B cell (primary cell): ENCODE measurements at regions not wholly inside any gene's neighbourhood (a gene's known extent, or its start where the extent isn't known, plus 50 kb on each side); places are given as distances from the start of the nearest gene placed in this dataset.
"Not testable (repeated sequence)": the region's sequence is repeated elsewhere in the genome, so short reads cannot be mapped to it uniquely, and the experiment has no call there.

Source experiments
- ATAC-seq: fragments of 200-7000 bp; cut with Tn5 transposase; one replicate; pipeline ENCODE4 v1.10.0; 2021; ENCODE audit warnings: low read depth, mild to moderate bottlenecking, moderate number of reproducible peaks, moderate library complexity
- CTCF ChIA-PET: fragments of 350-600 bp; sonication (Branson Sonifier 250); formaldehyde crosslinking; loops from one replicate; lab custom pipeline; 2021; ENCODE audit warnings: antibody characterized with exemption, inconsistent platforms; lab: Charles Lee
- POLR2A ChIA-PET: fragments of 350-600 bp; sonication (Branson Sonifier 250); formaldehyde crosslinking; loops from one replicate; lab custom pipeline; 2021; ENCODE audit warnings: antibody characterized with exemption; lab: Charles Lee
- DNase-seq: peaks from one replicate; pipeline ENCODE4 v3.0.0; 2013
- H2AFZ ChIP-seq: 2 replicates; pipeline ENCODE4 v1.6.1; 2012; ENCODE audit warnings: mild to moderate bottlenecking, low read depth, low read length; ENCODE audit not compliant: insufficient read depth, poor library complexity, severe bottlenecking
- H3K27ac ChIP-seq, 2 donors: 1 replicate in 1 of 2; 2 replicates in 1 of 2; pipeline ENCODE4 v1.5.1; 2012 to 2013; ENCODE audit warnings: low read length in 2 of 2, mild to moderate bottlenecking in 2 of 2, moderate library complexity in 1 of 2
- H3K27me3 ChIP-seq, 4 experiments: fragments of 200-600 bp in 1 of 4; sonication (generic) in 1 of 4; replicated peaks in 1 of 4; 1 replicate in 2 of 4; 2 replicates in 2 of 4; pipeline versions ENCODE4 v1.6.1 to v1.7.0; 2013 to 2016; ENCODE audit warnings: low read length in 3 of 4, mild to moderate bottlenecking in 2 of 4, mixed read lengths in 1 of 4, moderate library complexity in 1 of 4; ENCODE audit not compliant: insufficient read depth in 4 of 4, control insufficient read depth in 3 of 4; ENCODE audit errors: control extremely low read depth in 1 of 4
- H3K36me3 ChIP-seq, 2 experiments: replicated peaks in 1 of 2; 1 replicate in 1 of 2; 2 replicates in 1 of 2; pipeline versions ENCODE4 v1.6.1 to v1.7.1; 2013; ENCODE audit warnings: low read length in 1 of 2; ENCODE audit not compliant: insufficient read depth in 2 of 2, control insufficient read depth in 1 of 2; ENCODE audit errors: control extremely low read depth in 1 of 2, extremely low read depth in 1 of 2
- H3K4me1 ChIP-seq, 2 donors: fragments of 200-600 bp in 1 of 2; sonication (generic) in 1 of 2; 1 replicate in 1 of 2; 2 replicates in 1 of 2; pipeline versions ENCODE4 v1.5.1 to v1.6.1; 2013 to 2017; ENCODE audit warnings: low read length in 2 of 2; ENCODE audit not compliant: control insufficient read depth in 2 of 2, insufficient read depth in 2 of 2
- H3K4me2 ChIP-seq: replicated peaks from 2 replicates; pipeline ENCODE3; 2012; ENCODE audit warnings: mild to moderate bottlenecking, low read depth, low read length; ENCODE audit not compliant: poor library complexity, severe bottlenecking
- H3K4me3 ChIP-seq, 5 experiments: fragments of 200-600 bp in 1 of 5; sonication (generic) in 1 of 5; 1 replicate in 3 of 5; 2 replicates in 2 of 5; pipeline versions ENCODE4 v1.5.1 to v1.7.0; 2011 to 2016; ENCODE audit warnings: low read length in 4 of 5, mild to moderate bottlenecking in 4 of 5, low read depth in 2 of 5, control low read depth in 1 of 5, moderate library complexity in 1 of 5; ENCODE audit not compliant: insufficient read depth in 1 of 5; ENCODE audit errors: control extremely low read depth in 1 of 5, extremely low read depth in 1 of 5
- H3K79me2 ChIP-seq: fragments of 200-600 bp; sonication (generic); one replicate; pipeline ENCODE4 v1.6.0; 2016; ENCODE audit warnings: low read length; ENCODE audit not compliant: control insufficient read depth, insufficient read depth
- H3K9ac ChIP-seq: fragments of 200-600 bp; sonication (generic); 2 replicates; pipeline ENCODE4 v1.6.1; 2017; ENCODE audit warnings: mild to moderate bottlenecking, low read length, moderate library complexity
- H3K9me3 ChIP-seq, 3 donors: one replicate each; pipeline versions ENCODE4 v1.6.1 to v1.7.1; 2013; ENCODE audit warnings: low read length in 2 of 3; ENCODE audit not compliant: control insufficient read depth in 2 of 3, insufficient read depth in 1 of 3; ENCODE audit errors: control extremely low read depth in 1 of 3
- H4K20me1 ChIP-seq: 2 replicates; pipeline ENCODE4 v1.6.0; 2012; ENCODE audit warnings: mild to moderate bottlenecking, low read length; ENCODE audit not compliant: insufficient read depth, control insufficient read depth, poor library complexity, severe bottlenecking
- H3K27ac Mint-ChIP-seq: one replicate; pipeline ENCODE4 v1.8.0; 2021; ENCODE audit warnings: mixed read lengths
- H3K27me3 Mint-ChIP-seq: one replicate; pipeline ENCODE4 v1.8.0; 2021; ENCODE audit warnings: mixed read lengths
- H3K4me1 Mint-ChIP-seq: one replicate; pipeline ENCODE4 v1.8.0; 2021; ENCODE audit warnings: mixed read lengths
- H3K4me3 Mint-ChIP-seq: one replicate; pipeline ENCODE4 v1.8.0; 2021; ENCODE audit warnings: mixed read lengths
- H3K9me3 Mint-ChIP-seq: one replicate; pipeline ENCODE4 v1.8.0; 2022; ENCODE audit warnings: mixed read lengths; ENCODE audit not compliant: insufficient read depth
- CTCF ChIP-seq: fragments of 200-600 bp; IDR thresholded peaks from one replicate; pipeline ENCODE4 v1.8.0; 2022; ENCODE audit warnings: antibody characterized with exemption, mild to moderate bottlenecking
- EZH2 ChIP-seq: IDR thresholded peaks from 2 replicates; pipeline ENCODE4 v1.6.1; 2012; ENCODE audit warnings: borderline replicate concordance, low read depth, mild to moderate bottlenecking, moderate library complexity, low read length; ENCODE audit not compliant: insufficient read depth, poor library complexity, severe bottlenecking
- WGBS: methylation state at CpG from one replicate; pipeline ENCODE4 v1.1.5; 2013; ENCODE audit warnings: missing lambda C conversion rate; ENCODE audit not compliant: insufficient coverage; 5-methylcytosine and 5-hydroxymethylcytosine counted together
- intact Hi-C: fragments of 100-400 bp; cut with micrococcal nuclease; formaldehyde crosslinking; loops from one replicate; pipeline ENCODE4 v1.10.0; 2022

GRCh38 chr15:69874321-69874720 lies 223.4 kb downstream of the TLE3 start:
- no peaks in the 10 kb centered on the region for H3K79me2 ChIP-seq
- Mint-ChIP-seq H3K27me3 (peaks cover 9% of the 10 kb centered on the region), H3K4me3 (no peak overlapping the region), H3K27ac (peak overlapping the region; percentile 11), H3K9me3 (peaks cover 5% of the 10 kb centered on the region), H3K4me1 (peaks cover 3% of the 10 kb centered on the region)
- ChIA-PET CTCF (interaction anchor here (0.5 kb wide), 1 partner anchor 31 kb away, joined by 3 read pairs; no protein-coding TSS in a partner anchor), POLR2A (no interaction called here)
- H3K27ac ChIP-seq = no peak overlapping the region
- no peak for ATAC-seq
- no peaks in the 10 kb centered on the region for H3K36me3 ChIP-seq
- H3K4me2 ChIP-seq = no peak overlapping the region
- no peak overlapping the region for H2AFZ ChIP-seq
- peaks cover 4 to 11% (median 6%) of the 10 kb centered on the region in 3 donors for H3K9me3 ChIP-seq
- intact Hi-C loops = no loop called here
- H3K9ac ChIP-seq = no peak overlapping the region
- TF ChIP-seq CTCF = no peak
- TF ChIP-seq EZH2 = no peak
- H3K4me1 ChIP-seq = peaks cover 0 to 3% of the 10 kb centered on the region in 2 donors
- peaks cover 0 to 6% (median 3%) of the 10 kb centered on the region in 4 experiments for H3K27me3 ChIP-seq
- H4K20me1 ChIP-seq = no peaks in the 10 kb centered on the region
- no peak for DNase-seq
- H3K4me3 ChIP-seq = no peak overlapping the region

- WGBS = 96% methylated on average over 28 of the region's 31 CpGs
- Mint-ChIP-seq H3K27me3 (peaks cover 9% of the 10 kb centered on the region), H3K9me3 (peaks cover 7% of the 10 kb centered on the region), H3K4me1 (peaks cover 18% of the 10 kb centered on the region), H3K4me3 (no peak overlapping the region), H3K27ac (no peak overlapping the region)
- H3K27ac ChIP-seq = no peak overlapping the region
- TF ChIP-seq CTCF = no peak
- TF ChIP-seq EZH2 = no peak
- H3K9me3 ChIP-seq = peaks cover 4 to 11% (median 6%) of the 10 kb centered on the region in 3 donors
- POLR2A ChIA-PET = no interaction called here
- intact Hi-C loops = no loop called here
- ATAC-seq (no peak), DNase-seq (no peak)
- H3K36me3 ChIP-seq = no peaks in the 10 kb centered on the region
- H3K27me3 ChIP-seq = peaks cover 0 to 6% (median 3%) of the 10 kb centered on the region in 4 experiments
- peaks cover 9 to 18% of the 10 kb centered on the region in 2 donors for H3K4me1 ChIP-seq
- no peak overlapping the region for H3K9ac ChIP-seq
- H2AFZ ChIP-seq = no peak overlapping the region
- no peaks in the 10 kb centered on the region for H3K79me2 ChIP-seq
- no peaks in the 10 kb centered on the region for H4K20me1 ChIP-seq
- CTCF ChIA-PET = no interaction called here
- H3K4me2 ChIP-seq = no peak overlapping the region
- H3K4me3 ChIP-seq = no peak overlapping the region
These were observed 221.4 kb downstream of the TLE3 start for GRCh38 chr15:69876064-69876940.

GRCh38 chr15:69879963-69880362 lies 217.8 kb downstream of the TLE3 start:
- not testable (repeated sequence) for H3K9ac ChIP-seq

More at GRCh38 chr15:69879963-69880362, 217.8 kb downstream of the TLE3 start:
- H3K9me3 Mint-ChIP-seq, H2AFZ ChIP-seq, H3K4me2 ChIP-seq, DNase-seq, H3K4me3 ChIP-seq, H4K20me1 ChIP-seq, ATAC-seq, H3K79me2 ChIP-seq, H3K27me3 Mint-ChIP-seq, H3K27ac ChIP-seq, H3K36me3 ChIP-seq, H3K4me3 Mint-ChIP-seq: not testable (repeated sequence)
- no CpG with 5 or more reads among the region's 1 CpG for WGBS
- Histone ChIP-seq H3K9me3 (peaks cover 0 to 17% (median 0%) of the 10 kb centered on the region in 3 donors), H3K27me3 (peaks cover 0 to 11% (median 0%) of the 10 kb centered on the region in 4 experiments), H3K4me1 (peaks cover 22 to 35% of the 10 kb centered on the region in 2 donors)
- Mint-ChIP-seq H3K4me1 (peaks cover 42% of the 10 kb centered on the region), H3K27ac (peak overlapping the region; percentile 41)
- ChIA-PET POLR2A (interaction anchor here (1.0 to 1.4 kb wide), 2 partner anchors 78 to 156 kb away, joined by 3 to 7 read pairs; no protein-coding TSS in a partner anchor), CTCF (interaction anchor here (0.9 kb wide), 1 partner anchor 166 kb away, joined by 4 read pairs; no protein-coding TSS in a partner anchor)
- intact Hi-C loops = loop anchor here (2.0 to 10.0 kb wide), 11 partner anchors 42 to 647 kb away; no protein-coding TSS in a partner anchor
